ENCODE measurements at regions not wholly inside any gene's neighbourhood (a gene's known extent, or its start where the extent isn't known, plus 50 kb on each side); places are given as distances from the start of the nearest gene placed in this dataset.

DNA sequence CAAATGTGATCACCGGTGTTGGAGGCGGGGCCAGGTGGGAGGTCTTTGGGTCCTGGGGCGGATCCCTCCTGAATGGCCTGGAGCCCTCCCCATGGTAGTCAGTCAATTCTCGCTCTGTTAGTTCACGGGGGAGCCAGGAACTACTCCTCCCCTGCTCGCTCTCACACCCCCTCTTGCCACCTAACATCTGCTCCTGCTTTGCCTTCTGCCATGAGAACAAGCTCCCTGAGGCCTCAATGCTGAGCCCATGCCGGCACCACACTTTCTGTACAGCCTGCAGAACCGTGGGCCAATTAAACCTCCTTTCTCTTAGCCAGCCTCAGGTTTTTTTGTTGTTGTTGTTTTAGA is 135.7 kb downstream of the SHANK2 start:
- no peak overlapping the region for H2AFZ ChIP-seq (ENCODE audit: low read depth, low read length)
- no peak for DNase-seq
- TF ChIP-seq EZH2 (IDR thresholded peaks at IDR 0.05; ENCODE audit: borderline replicate concordance, low read depth, low read length, severe bottlenecking): no peak
- TF ChIP-seq, protein P1, sequence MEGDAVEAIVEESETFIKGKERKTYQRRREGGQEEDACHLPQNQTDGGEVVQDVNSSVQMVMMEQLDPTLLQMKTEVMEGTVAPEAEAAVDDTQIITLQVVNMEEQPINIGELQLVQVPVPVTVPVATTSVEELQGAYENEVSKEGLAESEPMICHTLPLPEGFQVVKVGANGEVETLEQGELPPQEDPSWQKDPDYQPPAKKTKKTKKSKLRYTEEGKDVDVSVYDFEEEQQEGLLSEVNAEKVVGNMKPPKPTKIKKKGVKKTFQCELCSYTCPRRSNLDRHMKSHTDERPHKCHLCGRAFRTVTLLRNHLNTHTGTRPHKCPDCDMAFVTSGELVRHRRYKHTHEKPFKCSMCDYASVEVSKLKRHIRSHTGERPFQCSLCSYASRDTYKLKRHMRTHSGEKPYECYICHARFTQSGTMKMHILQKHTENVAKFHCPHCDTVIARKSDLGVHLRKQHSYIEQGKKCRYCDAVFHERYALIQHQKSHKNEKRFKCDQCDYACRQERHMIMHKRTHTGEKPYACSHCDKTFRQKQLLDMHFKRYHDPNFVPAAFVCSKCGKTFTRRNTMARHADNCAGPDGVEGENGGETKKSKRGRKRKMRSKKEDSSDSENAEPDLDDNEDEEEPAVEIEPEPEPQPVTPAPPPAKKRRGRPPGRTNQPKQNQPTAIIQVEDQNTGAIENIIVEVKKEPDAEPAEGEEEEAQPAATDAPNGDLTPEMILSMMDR (IDR thresholded peaks at IDR 0.05; ENCODE audit: borderline replicate concordance, extremely low read depth, low read length, poor library complexity, severe bottlenecking): no peak
- no peaks in the 10 kb centered on the region; the same call in 1 of the 2 replicates for H4K20me1 ChIP-seq (ENCODE audit: insufficient read depth, low read length)
- H3K9ac ChIP-seq (ENCODE audit: low read depth, low read length): no peak overlapping the region
- H3K27ac ChIP-seq (ENCODE audit: low read length): no peak overlapping the region
- H3K4me3 ChIP-seq (ENCODE audit: low read depth in 1 of 2, low read length in 2 of 2): no peak overlapping the region
- no peaks in the 10 kb centered on the region for H3K9me3 ChIP-seq (ENCODE audit: insufficient read depth, low read length, severe bottlenecking)
- ATAC-seq (ENCODE audit: insufficient read depth, low read depth): no peak
- H3K4me2 ChIP-seq (ENCODE audit: insufficient read depth, low read length): no peak overlapping the region
- H3K4me1 ChIP-seq (ENCODE audit: insufficient read depth, low read length): no peaks in the 10 kb centered on the region
- no peaks in the 10 kb centered on the region for H3K79me2 ChIP-seq (ENCODE audit: insufficient read depth, low read length)
- peaks cover 2% of the 10 kb centered on the region for H3K27me3 ChIP-seq (ENCODE audit: insufficient read depth, low read length, poor library complexity)
- no peaks in the 10 kb centered on the region for H3K36me3 ChIP-seq (ENCODE audit: insufficient read depth, low read length)

DNA sequence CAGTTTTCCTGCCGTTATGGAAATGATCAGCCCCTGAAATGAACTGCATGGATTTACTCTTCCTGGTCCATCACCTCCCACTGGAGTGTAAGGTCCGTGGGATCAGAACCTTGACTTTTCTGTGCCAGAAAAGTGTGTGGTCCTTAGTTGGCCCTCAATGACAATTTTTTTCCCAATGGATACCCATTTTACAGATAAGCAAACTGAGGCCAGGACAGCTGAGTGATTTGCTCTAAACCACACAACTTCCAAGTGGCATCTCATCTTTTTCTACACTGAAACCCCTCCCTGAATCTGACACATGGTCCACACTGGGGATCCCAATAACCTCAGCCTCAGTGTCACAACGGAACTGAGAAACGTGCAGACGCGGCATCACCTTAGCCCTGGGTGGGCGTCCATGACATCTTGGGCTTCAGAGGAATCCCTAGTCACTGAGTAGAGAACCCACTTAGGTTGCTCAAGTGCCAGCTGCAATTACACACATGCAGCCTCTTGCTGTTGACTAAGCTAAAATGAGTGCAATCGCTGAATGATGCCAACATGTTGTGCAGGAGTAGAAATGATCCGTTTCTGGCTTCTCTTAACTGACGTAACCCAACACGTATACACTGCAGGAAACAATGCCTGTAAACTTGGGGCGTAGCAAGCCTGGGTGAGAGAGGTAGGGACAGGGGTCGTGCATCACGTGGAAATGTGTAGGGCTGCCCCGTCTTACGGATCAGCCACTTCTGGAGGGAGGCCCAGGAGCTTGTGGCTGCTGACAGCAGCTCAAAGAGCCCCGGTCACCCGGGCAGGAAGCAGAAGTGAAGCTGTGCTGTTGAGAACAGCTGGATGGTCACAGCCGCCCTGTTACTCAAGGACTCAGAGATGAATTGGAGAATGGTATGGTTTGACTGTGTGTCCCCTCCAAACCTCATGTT is 136.3 kb downstream of the SHANK2 start:
- Histone ChIP-seq H3K27me3 (ENCODE audit: insufficient read depth, low read length, poor library complexity) (peaks cover 2% of the 10 kb centered on the region), H3K9ac (ENCODE audit: low read depth, low read length) (no peak overlapping the region), H3K27ac (ENCODE audit: low read length) (no peak overlapping the region), H3K79me2 (ENCODE audit: insufficient read depth, low read length) (no peaks in the 10 kb centered on the region), H3K9me3 (ENCODE audit: insufficient read depth, low read length, severe bottlenecking) (no peaks in the 10 kb centered on the region), H3K4me2 (ENCODE audit: insufficient read depth, low read length) (no peak overlapping the region), H3K36me3 (ENCODE audit: insufficient read depth, low read length) (no peaks in the 10 kb centered on the region), H4K20me1 (ENCODE audit: insufficient read depth, low read length) (no peaks in the 10 kb centered on the region; the same call in 1 of the 2 replicates), H3K4me3 (ENCODE audit: low read depth in 1 of 2, low read length in 2 of 2) (no peak overlapping the region), H3K4me1 (ENCODE audit: insufficient read depth, low read length) (no peaks in the 10 kb centered on the region), H2AFZ (ENCODE audit: low read depth, low read length) (no peak overlapping the region)
- TF ChIP-seq EZH2 (IDR thresholded peaks at IDR 0.05; ENCODE audit: borderline replicate concordance, low read depth, low read length, severe bottlenecking): no peak
- TF ChIP-seq, protein P1 (IDR thresholded peaks at IDR 0.05; ENCODE audit: borderline replicate concordance, extremely low read depth, low read length, poor library complexity, severe bottlenecking): no peak
- no peak for DNase-seq
- ATAC-seq (ENCODE audit: insufficient read depth, low read depth): no peak

DNA sequence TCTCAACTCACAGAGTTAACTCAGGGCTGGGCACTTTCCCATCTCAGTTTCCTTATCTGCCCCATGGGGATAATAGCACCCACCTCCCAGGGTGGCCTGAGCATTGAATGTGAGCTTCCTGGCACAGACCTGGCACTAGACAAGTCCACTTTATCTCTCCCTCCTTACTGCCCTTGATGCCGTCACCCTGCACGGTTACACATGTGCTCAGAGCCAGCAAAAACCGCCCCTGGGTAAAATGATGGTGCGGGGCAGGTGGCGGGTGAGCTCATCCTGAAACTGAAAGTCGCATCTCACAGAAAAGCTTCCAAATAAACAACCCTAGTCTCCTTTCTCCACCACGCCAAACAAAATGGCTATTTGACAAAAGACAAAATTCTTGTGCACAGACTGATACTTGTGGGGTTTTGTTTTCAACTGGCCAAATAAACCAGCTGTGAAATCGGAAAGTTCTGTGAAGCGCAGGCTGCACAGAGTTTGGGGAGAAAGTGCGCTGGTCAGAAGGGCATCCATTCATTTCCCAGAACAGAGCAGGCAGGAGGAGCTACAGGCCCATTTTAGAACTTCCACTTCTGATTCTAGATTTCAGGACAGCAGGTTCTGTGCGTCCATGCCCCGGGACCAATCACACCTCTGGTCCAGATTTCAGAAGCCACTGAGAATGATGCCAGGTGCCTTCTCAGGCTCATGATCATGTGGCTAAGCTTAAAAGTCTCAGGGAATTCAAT is 138.1 kb downstream of the SHANK2 start:
- Histone ChIP-seq H3K79me2 (ENCODE audit: insufficient read depth, low read length) (no peaks in the 10 kb centered on the region), H4K20me1 (ENCODE audit: insufficient read depth, low read length) (no peaks in the 10 kb centered on the region; the same call in 1 of the 2 replicates), H3K4me3 (ENCODE audit: low read depth in 1 of 2, low read length in 2 of 2) (no peak overlapping the region), H3K27me3 (ENCODE audit: insufficient read depth, low read length, poor library complexity) (no peaks in the 10 kb centered on the region), H3K9ac (ENCODE audit: low read depth, low read length) (no peak overlapping the region), H2AFZ (ENCODE audit: low read depth, low read length) (no peak overlapping the region), H3K4me2 (ENCODE audit: insufficient read depth, low read length) (no peak overlapping the region), H3K36me3 (ENCODE audit: insufficient read depth, low read length) (no peaks in the 10 kb centered on the region), H3K27ac (ENCODE audit: low read length) (no peak overlapping the region), H3K9me3 (ENCODE audit: insufficient read depth, low read length, severe bottlenecking) (no peaks in the 10 kb centered on the region), H3K4me1 (ENCODE audit: insufficient read depth, low read length) (no peaks in the 10 kb centered on the region)
- ATAC-seq (ENCODE audit: insufficient read depth, low read depth): no peak
- TF ChIP-seq EZH2 (IDR thresholded peaks at IDR 0.05; ENCODE audit: borderline replicate concordance, low read depth, low read length, severe bottlenecking): no peak
- TF ChIP-seq, protein P1 (IDR thresholded peaks at IDR 0.05; ENCODE audit: borderline replicate concordance, extremely low read depth, low read length, poor library complexity, severe bottlenecking): no peak
- no peak for DNase-seq

Data from DND-41 (cell line).